Neural crest cell (in vitro differentiated cells): ENCODE measurements at regions not wholly inside any gene's neighbourhood (a gene's known extent, or its start where the extent isn't known, plus 50 kb on each side); places are given as distances from the start of the nearest gene placed in this dataset.

ENCODE experiments used
- DNase-seq: peaks from one replicate; pipeline ENCODE4 v3.0.0; 2021; ENCODE audit warnings: low read depth, mixed read lengths, low spot score
- H3K27ac Mint-ChIP-seq: one replicate; pipeline ENCODE4 v1.8.0; 2021; ENCODE audit warnings: mild to moderate bottlenecking, mixed read lengths; ENCODE audit not compliant: unreplicated experiment
- H3K27me3 Mint-ChIP-seq: 2 replicates; pipeline ENCODE4 v1.8.0; 2021; ENCODE audit warnings: low read depth, mild to moderate bottlenecking, mixed read lengths
- H3K36me3 Mint-ChIP-seq: 2 replicates; pipeline ENCODE4 v1.8.0; 2021; ENCODE audit warnings: low read depth, mild to moderate bottlenecking, mixed read lengths
- H3K4me1 Mint-ChIP-seq: 2 replicates; pipeline ENCODE4 v1.8.0; 2021; ENCODE audit warnings: mixed read lengths
- H3K4me3 Mint-ChIP-seq: one replicate; pipeline ENCODE4 v1.8.0; 2021; ENCODE audit warnings: mild to moderate bottlenecking, mixed read lengths
- H3K9me3 Mint-ChIP-seq: 2 replicates; pipeline ENCODE4 v1.8.0; 2021; ENCODE audit warnings: mixed read lengths
- TF ChIP-seq, protein P1 (sequence below): fragments of 200-600 bp; sonication (generic); conservative IDR thresholded peaks from 2 replicates; pipeline ENCODE4 v1.5.0; 2021; ENCODE audit warnings: antibody characterized with exemption, mild to moderate bottlenecking

DNA sequence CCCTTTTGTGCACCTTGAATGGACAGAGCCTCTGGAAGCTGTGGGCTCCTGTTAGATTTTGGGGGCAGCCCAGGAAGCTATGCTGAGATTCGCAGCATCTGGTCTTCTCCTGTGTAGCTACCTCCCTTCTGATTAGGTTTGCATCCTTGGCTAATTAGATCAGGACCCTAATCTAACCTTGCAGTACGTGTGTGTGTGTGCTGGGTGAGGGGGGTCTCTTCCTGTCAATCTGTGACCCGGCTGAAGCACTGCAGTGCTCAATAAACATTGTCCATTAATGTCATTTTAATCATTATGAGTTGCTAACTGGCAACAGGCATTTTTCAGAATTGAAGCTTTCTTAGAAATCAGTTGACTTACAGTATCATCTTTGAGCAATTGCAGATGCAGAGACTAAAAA is 229.1 kb upstream of the STXBP5 start:
- H3K36me3 Mint-ChIP-seq = no peaks in the 10 kb centered on the region
- H3K9me3 Mint-ChIP-seq = no peaks in the 10 kb centered on the region
- H3K27ac Mint-ChIP-seq = no peak overlapping the region
- no peaks in the 10 kb centered on the region for H3K4me1 Mint-ChIP-seq
- H3K27me3 Mint-ChIP-seq = no peaks in the 10 kb centered on the region
- no peak for DNase-seq
- no peak overlapping the region for H3K4me3 Mint-ChIP-seq
- TF ChIP-seq, protein P1, sequence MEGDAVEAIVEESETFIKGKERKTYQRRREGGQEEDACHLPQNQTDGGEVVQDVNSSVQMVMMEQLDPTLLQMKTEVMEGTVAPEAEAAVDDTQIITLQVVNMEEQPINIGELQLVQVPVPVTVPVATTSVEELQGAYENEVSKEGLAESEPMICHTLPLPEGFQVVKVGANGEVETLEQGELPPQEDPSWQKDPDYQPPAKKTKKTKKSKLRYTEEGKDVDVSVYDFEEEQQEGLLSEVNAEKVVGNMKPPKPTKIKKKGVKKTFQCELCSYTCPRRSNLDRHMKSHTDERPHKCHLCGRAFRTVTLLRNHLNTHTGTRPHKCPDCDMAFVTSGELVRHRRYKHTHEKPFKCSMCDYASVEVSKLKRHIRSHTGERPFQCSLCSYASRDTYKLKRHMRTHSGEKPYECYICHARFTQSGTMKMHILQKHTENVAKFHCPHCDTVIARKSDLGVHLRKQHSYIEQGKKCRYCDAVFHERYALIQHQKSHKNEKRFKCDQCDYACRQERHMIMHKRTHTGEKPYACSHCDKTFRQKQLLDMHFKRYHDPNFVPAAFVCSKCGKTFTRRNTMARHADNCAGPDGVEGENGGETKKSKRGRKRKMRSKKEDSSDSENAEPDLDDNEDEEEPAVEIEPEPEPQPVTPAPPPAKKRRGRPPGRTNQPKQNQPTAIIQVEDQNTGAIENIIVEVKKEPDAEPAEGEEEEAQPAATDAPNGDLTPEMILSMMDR = no peak

DNA sequence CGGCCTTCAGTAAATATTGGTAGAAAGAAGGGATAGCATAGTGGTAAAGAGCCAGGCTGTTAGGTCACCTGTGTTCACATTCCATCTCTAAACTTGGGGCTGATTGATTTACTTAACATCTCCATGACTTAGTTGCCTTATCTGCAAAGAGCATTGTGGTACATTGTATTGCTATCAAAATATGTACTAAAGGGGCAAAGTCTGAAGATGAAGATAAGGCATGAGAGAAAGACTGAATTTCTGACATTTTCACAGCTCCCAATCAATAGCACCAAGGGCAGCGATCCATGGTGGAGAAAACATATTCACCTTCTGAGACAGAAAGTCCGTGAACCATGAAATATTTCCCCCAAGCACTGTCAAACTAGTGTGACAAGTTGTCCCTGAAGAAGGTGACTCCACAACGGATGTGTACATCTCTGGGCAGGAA is 223.3 kb upstream of the STXBP5 start:
- H3K27ac Mint-ChIP-seq = no peak overlapping the region
- peaks cover 4% of the 10 kb centered on the region for H3K4me1 Mint-ChIP-seq
- H3K27me3 Mint-ChIP-seq = no peaks in the 10 kb centered on the region
- no peak for DNase-seq
- H3K36me3 Mint-ChIP-seq = no peaks in the 10 kb centered on the region
- no peaks in the 10 kb centered on the region for H3K9me3 Mint-ChIP-seq
- no peak overlapping the region for H3K4me3 Mint-ChIP-seq
- TF ChIP-seq, protein P1 = no peak

- peaks cover 4% of the 10 kb centered on the region for H3K4me1 Mint-ChIP-seq
- H3K27ac Mint-ChIP-seq = no peak overlapping the region
- peaks cover 2% of the 10 kb centered on the region for H3K9me3 Mint-ChIP-seq
- DNase-seq = no peak
- H3K36me3 Mint-ChIP-seq = no peaks in the 10 kb centered on the region
- no peaks in the 10 kb centered on the region for H3K27me3 Mint-ChIP-seq
- TF ChIP-seq, protein P1 = no peak
- H3K4me3 Mint-ChIP-seq = no peak overlapping the region
These were observed 222.2 kb upstream of the STXBP5 start for GRCh38 chr6:146981981-146982380.

GRCh38 chr6:146984251-146984924 is 219.8 kb upstream of the STXBP5 start:
- TF ChIP-seq, protein P1 = no peak
- DNase-seq = no peak
- H3K9me3 Mint-ChIP-seq = peaks cover 6% of the 10 kb centered on the region
- H3K4me1 Mint-ChIP-seq = peaks cover 4% of the 10 kb centered on the region
- H3K36me3 Mint-ChIP-seq = no peaks in the 10 kb centered on the region
- no peak overlapping the region for H3K27ac Mint-ChIP-seq
- H3K4me3 Mint-ChIP-seq = no peak overlapping the region
- no peaks in the 10 kb centered on the region for H3K27me3 Mint-ChIP-seq

- Mint-ChIP-seq H3K36me3 (no peaks in the 10 kb centered on the region), H3K27me3 (no peaks in the 10 kb centered on the region)
These were observed 219.1 kb upstream of the STXBP5 start for GRCh38 chr6:146985111-146985510.

More at GRCh38 chr6:146985111-146985510, 219.1 kb upstream of the STXBP5 start:
- TF ChIP-seq, protein P1 = no peak
- no peak overlapping the region for H3K27ac Mint-ChIP-seq
- no peak for DNase-seq
- peaks cover 4% of the 10 kb centered on the region for H3K4me1 Mint-ChIP-seq
- H3K9me3 Mint-ChIP-seq = peaks cover 6% of the 10 kb centered on the region
- H3K4me3 Mint-ChIP-seq = no peak overlapping the region
